ENCODE measurements at regions not wholly inside any gene's neighbourhood (a gene's known extent, or its start where the extent isn't known, plus 50 kb on each side); places are given as distances from the start of the nearest gene placed in this dataset.

- no peak overlapping the region for H3K4me3 ChIP-seq (replicated peaks in 1 of 3; ENCODE audit: insufficient read depth in 1 of 3, low read depth in 1 of 3, low read length in 3 of 3)
- no peaks in the 10 kb centered on the region for H3K9me1 ChIP-seq (replicated peaks; ENCODE audit: control insufficient read depth, extremely low read depth, insufficient read depth, low read length)
- H4K20me1 ChIP-seq (replicated peaks; ENCODE audit: control insufficient read depth, extremely low read depth, insufficient read depth, low read length): no peaks in the 10 kb centered on the region
- no peaks in the 10 kb centered on the region for H3K9me3 ChIP-seq (replicated peaks; ENCODE audit: control insufficient read depth, insufficient read depth, low read length)
- intact Hi-C loops (cut with micrococcal nuclease) (no loop called here), dilution Hi-C loops (cut with MboI; ENCODE audit: extremely low pct_ligation_motif_present, low sequenced_read_pairs) (no loop called here)
- CTCF ChIA-PET: no interaction called here
- H3K4me2 ChIP-seq (ENCODE audit: insufficient read depth, low read length): no peak overlapping the region
- no peak overlapping the region for H3K9ac ChIP-seq (replicated peaks; ENCODE audit: extremely low read depth, insufficient read depth, low read length)
- no peak for DNase-seq (ENCODE audit: low read depth, low spot score)
- H3K36me3 ChIP-seq (ENCODE audit: control insufficient read depth in 2 of 2, extremely low read depth in 1 of 2, insufficient read depth in 2 of 2, low read length in 2 of 2): no peaks in the 10 kb centered on the region
- H3K4me1 ChIP-seq (ENCODE audit: control insufficient read depth, extremely low read depth, insufficient read depth, low read length): peaks cover 34% of the 10 kb centered on the region
- no TSS peak for BruUV-seq (replicated peaks)
- POLR2A ChIA-PET: no interaction called here
- H3K27ac ChIP-seq (ENCODE audit: insufficient read depth, low read depth, low read length): no peak overlapping the region
- no peak for TF ChIP-seq GATA2 (IDR thresholded peaks at IDR 0.05; ENCODE audit: insufficient read depth, insufficient read length, low read depth, low read length)
- no peak for TF ChIP-seq EZH2 (IDR thresholded peaks at IDR 0.05; ENCODE audit: borderline replicate concordance, low read depth, low read length, severe bottlenecking)
- no peak for TF ChIP-seq FOS (IDR thresholded peaks at IDR 0.05; ENCODE audit: borderline replicate concordance, insufficient read depth, low read length)
- TF ChIP-seq, protein P1, sequence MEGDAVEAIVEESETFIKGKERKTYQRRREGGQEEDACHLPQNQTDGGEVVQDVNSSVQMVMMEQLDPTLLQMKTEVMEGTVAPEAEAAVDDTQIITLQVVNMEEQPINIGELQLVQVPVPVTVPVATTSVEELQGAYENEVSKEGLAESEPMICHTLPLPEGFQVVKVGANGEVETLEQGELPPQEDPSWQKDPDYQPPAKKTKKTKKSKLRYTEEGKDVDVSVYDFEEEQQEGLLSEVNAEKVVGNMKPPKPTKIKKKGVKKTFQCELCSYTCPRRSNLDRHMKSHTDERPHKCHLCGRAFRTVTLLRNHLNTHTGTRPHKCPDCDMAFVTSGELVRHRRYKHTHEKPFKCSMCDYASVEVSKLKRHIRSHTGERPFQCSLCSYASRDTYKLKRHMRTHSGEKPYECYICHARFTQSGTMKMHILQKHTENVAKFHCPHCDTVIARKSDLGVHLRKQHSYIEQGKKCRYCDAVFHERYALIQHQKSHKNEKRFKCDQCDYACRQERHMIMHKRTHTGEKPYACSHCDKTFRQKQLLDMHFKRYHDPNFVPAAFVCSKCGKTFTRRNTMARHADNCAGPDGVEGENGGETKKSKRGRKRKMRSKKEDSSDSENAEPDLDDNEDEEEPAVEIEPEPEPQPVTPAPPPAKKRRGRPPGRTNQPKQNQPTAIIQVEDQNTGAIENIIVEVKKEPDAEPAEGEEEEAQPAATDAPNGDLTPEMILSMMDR (IDR thresholded peaks at IDR 0.05; ENCODE audit: extremely low read depth in 1 of 2, insufficient read depth in 1 of 2, low read depth in 1 of 2, low read length in 2 of 2): no peak
- TF ChIP-seq, protein P2, sequence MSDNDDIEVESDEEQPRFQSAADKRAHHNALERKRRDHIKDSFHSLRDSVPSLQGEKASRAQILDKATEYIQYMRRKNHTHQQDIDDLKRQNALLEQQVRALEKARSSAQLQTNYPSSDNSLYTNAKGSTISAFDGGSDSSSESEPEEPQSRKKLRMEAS (IDR thresholded peaks at IDR 0.05; ENCODE audit: insufficient read depth, insufficient read length): no peak
- no peak for TF ChIP-seq POLR2A (IDR thresholded peaks at IDR 0.05; ENCODE audit: low read depth, low read length)
- TF ChIP-seq JUN (IDR thresholded peaks at IDR 0.05; ENCODE audit: borderline replicate concordance, insufficient read depth, insufficient read length, low read depth): no peak
- no peak for TF ChIP-seq POLR2AphosphoS5 (IDR thresholded peaks at IDR 0.05; ENCODE audit: insufficient read depth, low read depth, low read length)
- no peak for TF ChIP-seq MYC (IDR thresholded peaks at IDR 0.05; ENCODE audit: low read depth, low read length)
- peak overlapping the region; percentile 8 for H2AFZ ChIP-seq (ENCODE audit: low read depth, low read length)
- H3K27me3 ChIP-seq (ENCODE audit: control insufficient read depth in 2 of 2, insufficient read depth in 2 of 2, low read length in 2 of 2): no peaks in the 10 kb centered on the region
- H3K79me2 ChIP-seq (ENCODE audit: control insufficient read depth, insufficient read depth, low read length): no peaks in the 10 kb centered on the region
- FAIRE-seq: no peak
Measured at GRCh38 chr16:11492808-11493530, 93.8 kb downstream of the LITAF start.
